H9 (cell line): ENCODE measurements at regions not wholly inside any gene's neighbourhood (a gene's known extent, or its start where the extent isn't known, plus 50 kb on each side); places are given as distances from the start of the nearest gene placed in this dataset.

Source experiments
- DNase-seq: peaks from one replicate; pipeline ENCODE4 v3.0.0-alpha.2; 2017
- H2AFZ ChIP-seq: one replicate; pipeline ENCODE4 v1.6.1; 2013; ENCODE audit warnings: mild to moderate bottlenecking, low read length, control low read depth, moderate library complexity
- H2AK5ac ChIP-seq: 2 replicates; pipeline ENCODE4 v1.6.1; 2013; ENCODE audit warnings: low read length, control low read depth, mixed read lengths; ENCODE audit not compliant: insufficient read length
- H2BK120ac ChIP-seq: one replicate; pipeline ENCODE4 v1.6.1; 2013; ENCODE audit warnings: low read depth, mild to moderate bottlenecking, low read length, control low read depth, inconsistent platforms; ENCODE audit not compliant: poor library complexity, severe bottlenecking
- H2BK12ac ChIP-seq: 2 replicates; pipeline ENCODE4 v1.6.1; 2013; ENCODE audit warnings: low read length, control low read depth, mixed read lengths, low read depth; ENCODE audit not compliant: insufficient read length
- H2BK15ac ChIP-seq: 2 replicates; pipeline ENCODE4 v1.6.1; 2013; ENCODE audit warnings: low read depth, low read length, control low read depth
- H2BK20ac ChIP-seq: one replicate; pipeline ENCODE4 v1.6.1; 2013; ENCODE audit warnings: low read depth, mild to moderate bottlenecking, low read length, control low read depth, inconsistent platforms; ENCODE audit not compliant: poor library complexity, severe bottlenecking
- H2BK5ac ChIP-seq: 2 replicates; pipeline ENCODE4 v1.6.1; 2013; ENCODE audit warnings: low read length, control low read depth, mixed read lengths; ENCODE audit not compliant: insufficient read length
- H3K14ac ChIP-seq: 2 replicates; pipeline ENCODE4 v1.6.1; 2013; ENCODE audit warnings: low read length, control low read depth; ENCODE audit not compliant: insufficient read depth
- H3K18ac ChIP-seq: 2 replicates; pipeline ENCODE4 v1.6.1; 2013; ENCODE audit warnings: low read depth, mild to moderate bottlenecking, mixed read lengths, low read length, control low read depth; ENCODE audit not compliant: insufficient read length
- H3K23ac ChIP-seq: 2 replicates; pipeline ENCODE4 v1.6.1; 2013; ENCODE audit warnings: low read length, control low read depth, mixed read lengths, low read depth; ENCODE audit not compliant: insufficient read length
- H3K23me2 ChIP-seq: 2 replicates; pipeline ENCODE4 v1.6.1; 2013; ENCODE audit warnings: low read depth, mild to moderate bottlenecking, mixed read lengths, low read length, control low read depth; ENCODE audit not compliant: insufficient read length, poor library complexity, severe bottlenecking
- H3K27ac ChIP-seq: 2 replicates; pipeline ENCODE4 v1.5.1; 2013; ENCODE audit warnings: low read length, control low read depth, mixed read lengths, low read depth; ENCODE audit not compliant: insufficient read length
- H3K27me3 ChIP-seq: 2 replicates; pipeline ENCODE4 v1.6.1; 2013; ENCODE audit warnings: low read length, control low read depth, inconsistent platforms; ENCODE audit not compliant: insufficient read depth
- H3K4ac ChIP-seq: 2 replicates; pipeline ENCODE4 v1.6.1; 2013; ENCODE audit warnings: low read depth, mild to moderate bottlenecking, control low read depth, inconsistent platforms, low read length, moderate library complexity
- H3K4me1 ChIP-seq: 2 replicates; pipeline ENCODE4 v1.6.1; 2013; ENCODE audit warnings: low read length, control low read depth, inconsistent platforms; ENCODE audit not compliant: insufficient read depth
- H3K4me2 ChIP-seq: 2 replicates; pipeline ENCODE4 v1.6.1; 2013; ENCODE audit warnings: low read length, control low read depth, mixed read lengths; ENCODE audit not compliant: insufficient read length, insufficient read depth
- H3K56ac ChIP-seq: 2 replicates; pipeline ENCODE4 v1.6.1; 2013; ENCODE audit warnings: low read depth, mild to moderate bottlenecking, mixed read lengths, low read length, control low read depth; ENCODE audit not compliant: insufficient read length
- H3K79me1 ChIP-seq: 2 replicates; pipeline ENCODE4 v1.6.1; 2013; ENCODE audit warnings: low read depth, mild to moderate bottlenecking, moderate library complexity, low read length, control low read depth, inconsistent platforms; ENCODE audit not compliant: insufficient read depth, poor library complexity, severe bottlenecking
- H3K79me2 ChIP-seq: 2 replicates; pipeline ENCODE4 v1.6.1; 2013; ENCODE audit warnings: low read length, control low read depth, inconsistent platforms; ENCODE audit not compliant: insufficient read depth
- H3K9ac ChIP-seq: 2 replicates; pipeline ENCODE4 v1.6.1; 2013; ENCODE audit warnings: low read length, control low read depth, mixed read lengths; ENCODE audit not compliant: insufficient read length; ENCODE audit errors: extremely low read depth
- H3K9me3 ChIP-seq: one replicate; pipeline ENCODE4 v1.6.1; 2013; ENCODE audit warnings: low read depth, low read length, inconsistent platforms; ENCODE audit not compliant: control insufficient read depth
- H3T11ph ChIP-seq: one replicate; pipeline ENCODE4 v1.6.1; 2013; ENCODE audit warnings: mild to moderate bottlenecking, low read length, control low read depth, inconsistent platforms
- H4K20me1 ChIP-seq: one replicate; pipeline ENCODE4 v1.6.1; 2013; ENCODE audit not compliant: control insufficient read depth, insufficient read length, insufficient read depth
- H4K5ac ChIP-seq: 2 replicates; pipeline ENCODE4 v1.6.1; 2013; ENCODE audit warnings: low read depth, mild to moderate bottlenecking, mixed read lengths, low read length, control low read depth; ENCODE audit not compliant: insufficient read length
- H4K8ac ChIP-seq: replicated peaks from 2 replicates; pipeline ENCODE4 v1.6.1; 2013; ENCODE audit warnings: low read length, control low read depth, mixed read lengths, low read depth; ENCODE audit not compliant: insufficient read length
- H4K91ac ChIP-seq: 2 replicates; pipeline ENCODE4 v1.6.1; 2013; ENCODE audit warnings: low read depth, mild to moderate bottlenecking, moderate library complexity, mixed read lengths, low read length, control low read depth; ENCODE audit not compliant: insufficient read length
- H3K27ac Mint-ChIP-seq, 3 experiments: 2 replicates in 2 of 3; 3 replicates in 1 of 3; pipeline ENCODE4 v1.8.0; 2020 to 2021; ENCODE audit warnings: mixed read lengths in 3 of 3, mild to moderate bottlenecking in 1 of 3, moderate library complexity in 1 of 3
- H3K27me3 Mint-ChIP-seq: 2 replicates; pipeline ENCODE4 v1.8.0; 2021; ENCODE audit warnings: low read depth, mild to moderate bottlenecking, moderate library complexity, mixed read lengths
- H3K36me3 Mint-ChIP-seq, 3 experiments: 2 replicates in 2 of 3; 3 replicates in 1 of 3; pipeline ENCODE4 v1.8.0; 2020 to 2021; ENCODE audit warnings: low read depth in 3 of 3, mixed read lengths in 3 of 3; ENCODE audit not compliant: insufficient read depth in 1 of 3
- H3K4me1 Mint-ChIP-seq, 2 experiments: 2 replicates each; pipeline ENCODE4 v1.8.0; 2020; ENCODE audit warnings: mixed read lengths in 2 of 2
- H3K4me3 Mint-ChIP-seq, 2 experiments: 2 replicates in 1 of 2; 3 replicates in 1 of 2; pipeline ENCODE4 v1.8.0; 2020 to 2021; ENCODE audit warnings: mild to moderate bottlenecking in 2 of 2, mixed read lengths in 2 of 2, moderate library complexity in 1 of 2
- H3K9me3 Mint-ChIP-seq, 2 experiments: 2 replicates in 1 of 2; 3 replicates in 1 of 2; pipeline ENCODE4 v1.8.0; 2020; ENCODE audit warnings: mild to moderate bottlenecking in 2 of 2, mixed read lengths in 2 of 2, moderate library complexity in 1 of 2
- CTCF ChIP-seq: fragments of 200-600 bp; sonication (generic); conservative IDR thresholded peaks from 3 replicates; pipeline ENCODE4 v1.8.0; 2021; ENCODE audit warnings: antibody characterized with exemption, mild to moderate bottlenecking

GRCh38 chr2:67808112-67808511, 254.7 kb downstream of the C1D start:
- no peak overlapping the region for H3K9ac ChIP-seq
- H2BK20ac ChIP-seq: no peak overlapping the region
- H3K4me2 ChIP-seq: no peak overlapping the region
- no peak overlapping the region for H4K8ac ChIP-seq
- Mint-ChIP-seq H3K36me3 (peaks cover 2 to 5% (median 4%) of the 10 kb centered on the region in 3 experiments; a peak in 5 of 7 replicates), H3K27ac (no peak overlapping the region; a peak in 1 of 7 replicates), H3K27me3 (peaks cover 15% of the 10 kb centered on the region), H3K9me3 (peaks cover 9 to 12% of the 10 kb centered on the region in 2 experiments), H3K4me3 (no peak overlapping the region), H3K4me1 (peaks cover 11 to 13% of the 10 kb centered on the region in 2 experiments; a peak in 3 of 4 replicates)
- H4K5ac ChIP-seq: no peak overlapping the region
- H3K4ac ChIP-seq: no peak overlapping the region
- H2BK120ac ChIP-seq: no peak overlapping the region
- no peaks in the 10 kb centered on the region for H3K23me2 ChIP-seq
- H2BK5ac ChIP-seq: no peak overlapping the region
- H2AK5ac ChIP-seq: no peak overlapping the region
- no peaks in the 10 kb centered on the region for H3K79me1 ChIP-seq
- no peak overlapping the region for H3K27ac ChIP-seq
- H2AFZ ChIP-seq: no peak overlapping the region
- no peaks in the 10 kb centered on the region for H3K4me1 ChIP-seq
- no peak overlapping the region for H3K14ac ChIP-seq
- no peak for DNase-seq
- no peak overlapping the region for H4K91ac ChIP-seq
- no peaks in the 10 kb centered on the region for H3K79me2 ChIP-seq
- no peaks in the 10 kb centered on the region for H3K9me3 ChIP-seq
- no peaks in the 10 kb centered on the region for H4K20me1 ChIP-seq
- H2BK15ac ChIP-seq: no peak overlapping the region
- H3K23ac ChIP-seq: no peak overlapping the region
- no peak overlapping the region for H2BK12ac ChIP-seq
- TF ChIP-seq CTCF: no peak
- H3T11ph ChIP-seq: no peak overlapping the region
- H3K27me3 ChIP-seq: no peaks in the 10 kb centered on the region
- no peak overlapping the region for H3K56ac ChIP-seq
- H3K18ac ChIP-seq: no peak overlapping the region
